Activated T-helper 2 cell treated with anti-CD3 and anti-CD28 coated beads, Interferon-gamma antibody, Interleukin-2, Interleukin-4, amounts not matched to agents 10 μg/mL and 5 μg/mL and 100 μg/mL, durations not matched to agents 14 hours and 24 hours and 36 hours (primary cell): ENCODE measurements at regions not wholly inside any gene's neighbourhood (a gene's known extent, or its start where the extent isn't known, plus 50 kb on each side); places are given as distances from the start of the nearest gene placed in this dataset.

ENCODE experiments used
- DNase-seq: peaks from one replicate; pipeline ENCODE4 v3.0.0; 2021; ENCODE audit warnings: low spot score
- H3K27ac Mint-ChIP-seq: one replicate; pipeline ENCODE4 v1.8.0; 2021; ENCODE audit warnings: mixed read lengths
- H3K27me3 Mint-ChIP-seq: one replicate; pipeline ENCODE4 v1.8.0; 2021; ENCODE audit warnings: low read depth, mixed read lengths
- H3K36me3 Mint-ChIP-seq: one replicate; pipeline ENCODE4 v1.8.0; 2021; ENCODE audit warnings: low read depth, mixed read lengths
- H3K4me1 Mint-ChIP-seq: one replicate; pipeline ENCODE4 v1.8.0; 2021; ENCODE audit warnings: low read depth, mixed read lengths
- H3K4me3 Mint-ChIP-seq: one replicate; pipeline ENCODE4 v1.8.0; 2021; ENCODE audit warnings: low read depth, mild to moderate bottlenecking, moderate library complexity, mixed read lengths
- H3K9me3 Mint-ChIP-seq: one replicate; pipeline ENCODE4 v1.8.0; 2021; ENCODE audit warnings: mixed read lengths
- intact Hi-C: fragments of 100-400 bp; cut with micrococcal nuclease; formaldehyde crosslinking; loops from one replicate; pipeline ENCODE4 v1.15.1; 2023

DNA sequence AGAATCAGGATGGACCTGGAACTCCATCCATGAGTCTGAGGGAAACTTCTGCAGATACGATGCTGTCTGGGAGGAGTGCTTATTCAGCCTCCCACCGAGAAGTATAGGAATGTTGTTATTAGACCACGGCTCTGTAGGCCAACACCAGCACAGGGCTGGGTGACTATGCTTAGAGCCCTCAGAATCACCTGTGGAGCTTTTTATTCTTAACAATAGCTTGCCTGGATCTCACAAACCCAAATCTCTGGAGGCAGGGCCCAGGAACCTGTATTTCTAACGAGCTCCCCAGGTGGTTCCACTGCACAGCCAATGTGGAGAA lies 55.6 kb upstream of the ARID5B start:
- H3K4me3 Mint-ChIP-seq = no peak overlapping the region
- H3K27ac Mint-ChIP-seq = no peak overlapping the region
- intact Hi-C loops = no loop called here
- no peak for DNase-seq
- H3K36me3 Mint-ChIP-seq = no peaks in the 10 kb centered on the region
- H3K4me1 Mint-ChIP-seq = peaks cover 9% of the 10 kb centered on the region
- no peaks in the 10 kb centered on the region for H3K27me3 Mint-ChIP-seq
- no peaks in the 10 kb centered on the region for H3K9me3 Mint-ChIP-seq

DNA sequence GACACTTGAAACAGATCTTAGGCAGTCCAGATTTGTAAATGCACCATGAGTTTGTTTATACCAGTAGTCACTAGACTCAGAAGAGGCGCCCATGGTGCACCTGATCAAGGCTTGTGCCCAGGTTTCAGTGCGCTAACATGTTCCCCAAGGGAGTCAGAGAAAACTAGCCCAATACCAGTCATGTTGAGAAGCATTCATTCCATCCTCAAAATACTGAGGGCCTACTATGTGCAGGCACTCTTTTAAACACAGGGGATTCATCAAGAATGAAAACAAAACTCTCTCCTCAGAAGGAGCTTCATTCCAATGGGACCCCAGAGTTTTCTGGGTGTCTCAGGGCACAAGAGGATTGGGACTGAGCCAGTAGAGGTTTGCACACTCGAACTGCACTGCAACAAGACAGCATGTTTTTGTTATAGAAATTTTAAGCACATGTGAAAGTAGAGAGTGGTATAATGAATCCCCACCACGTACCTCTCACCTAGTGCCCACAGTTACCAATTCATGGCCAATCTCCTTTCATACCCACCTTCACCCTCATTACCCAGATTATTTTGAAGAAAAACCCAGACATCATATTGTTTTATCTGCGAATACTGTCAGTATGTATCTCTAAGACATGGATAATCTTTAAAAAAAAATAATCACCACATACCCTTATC lies 55.0 kb upstream of the ARID5B start:
- H3K27me3 Mint-ChIP-seq = no peaks in the 10 kb centered on the region
- peaks cover 9% of the 10 kb centered on the region for H3K4me1 Mint-ChIP-seq
- no peaks in the 10 kb centered on the region for H3K9me3 Mint-ChIP-seq
- no peaks in the 10 kb centered on the region for H3K36me3 Mint-ChIP-seq
- no peak overlapping the region for H3K27ac Mint-ChIP-seq
- no peak for DNase-seq
- intact Hi-C loops = no loop called here
- H3K4me3 Mint-ChIP-seq = no peak overlapping the region

DNA sequence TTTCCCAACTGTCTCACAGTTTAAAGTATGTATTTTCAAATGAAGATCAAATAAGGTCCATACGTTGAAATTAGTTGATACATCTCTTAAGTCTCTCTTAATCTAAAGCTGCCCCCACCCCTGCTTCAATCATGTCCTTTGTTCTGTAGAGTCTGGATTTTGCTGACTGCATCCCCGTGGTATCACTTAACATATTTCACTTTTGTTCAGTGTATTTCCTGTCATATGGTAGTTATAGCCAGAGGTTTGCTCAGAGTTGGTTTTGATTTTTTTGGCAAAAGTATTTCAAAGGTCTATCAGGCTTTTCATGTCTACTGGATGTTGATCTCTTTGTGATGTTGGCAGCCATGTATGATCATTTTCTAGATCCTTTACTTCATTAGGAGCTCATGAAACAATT lies 54.4 kb upstream of the ARID5B start:
- Mint-ChIP-seq H3K4me1 (peaks cover 9% of the 10 kb centered on the region), H3K27me3 (no peaks in the 10 kb centered on the region), H3K36me3 (no peaks in the 10 kb centered on the region), H3K4me3 (no peak overlapping the region), H3K9me3 (no peaks in the 10 kb centered on the region), H3K27ac (no peak overlapping the region)
- intact Hi-C loops = no loop called here
- no peak for DNase-seq

DNA sequence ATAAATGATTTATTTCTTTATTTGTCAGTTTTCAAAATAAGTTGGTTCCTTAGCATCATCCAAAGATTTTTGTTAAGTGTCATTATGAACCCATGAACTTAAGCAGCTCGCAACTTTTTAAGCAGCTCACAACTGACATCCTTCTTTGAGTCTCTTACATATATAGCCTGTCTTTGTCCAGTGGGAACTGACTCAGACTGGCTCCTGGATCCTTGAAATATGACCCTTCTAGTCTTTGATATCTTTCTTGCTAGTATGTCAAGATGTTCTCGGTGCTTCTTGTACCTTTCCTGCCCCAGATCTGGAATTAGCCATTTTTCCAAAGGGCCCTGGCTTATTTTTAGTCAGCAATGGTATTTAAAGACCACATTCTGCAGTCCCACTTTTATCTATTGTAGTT lies 53.9 kb upstream of the ARID5B start:
- Mint-ChIP-seq H3K9me3 (no peaks in the 10 kb centered on the region), H3K36me3 (no peaks in the 10 kb centered on the region), H3K27me3 (no peaks in the 10 kb centered on the region), H3K27ac (no peak overlapping the region), H3K4me3 (no peak overlapping the region), H3K4me1 (peaks cover 9% of the 10 kb centered on the region)
- intact Hi-C loops = no loop called here
- no peak for DNase-seq

DNA sequence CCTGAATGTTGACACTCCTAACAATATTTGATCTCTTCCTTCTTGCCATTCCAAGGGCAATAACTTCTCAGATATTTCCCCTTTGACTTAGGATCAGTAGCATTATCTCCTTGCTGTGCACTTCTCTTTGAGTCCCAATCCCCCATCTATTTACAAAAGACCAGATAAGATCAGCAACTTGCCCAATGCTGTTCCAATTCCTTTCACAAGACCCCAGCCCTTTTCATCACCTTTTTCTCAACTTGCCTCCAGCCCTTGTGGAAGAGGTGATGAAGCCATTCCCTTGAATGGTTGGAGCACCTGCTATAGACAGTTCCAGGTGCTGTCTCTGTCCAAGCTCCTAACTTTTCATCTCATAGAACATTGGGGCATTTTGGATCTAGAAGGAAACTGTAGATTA lies 51.1 kb upstream of the ARID5B start:
- Mint-ChIP-seq H3K9me3 (no peaks in the 10 kb centered on the region), H3K27ac (no peak overlapping the region), H3K4me1 (peaks cover 9% of the 10 kb centered on the region), H3K36me3 (no peaks in the 10 kb centered on the region), H3K4me3 (no peak overlapping the region), H3K27me3 (no peaks in the 10 kb centered on the region)
- intact Hi-C loops = no loop called here
- DNase-seq = no peak
